ENCODE measurements at regions not wholly inside any gene's neighbourhood (a gene's known extent, or its start where the extent isn't known, plus 50 kb on each side); places are given as distances from the start of the nearest gene placed in this dataset.
"Not testable (repeated sequence)": the region's sequence is repeated elsewhere in the genome, so short reads cannot be mapped to it uniquely, and the experiment has no call there.

GRCh38 chr2:107746552-107747198 lies 80.0 kb upstream of the RGPD4 start:
- H3K9me3 Mint-ChIP-seq, H3K4me3 Mint-ChIP-seq, H3K36me3 Mint-ChIP-seq, H3K4me1 Mint-ChIP-seq, H3K27ac Mint-ChIP-seq, CTCF ChIA-PET, DNase-seq, H3K27me3 Mint-ChIP-seq: not testable (repeated sequence)

- H3K27me3 Mint-ChIP-seq, H3K4me1 Mint-ChIP-seq, H3K36me3 Mint-ChIP-seq, DNase-seq, H3K27ac Mint-ChIP-seq, H3K9me3 Mint-ChIP-seq, H3K4me3 Mint-ChIP-seq, CTCF ChIA-PET: not testable (repeated sequence)
Measured at GRCh38 chr2:107747199-107747963, 79.3 kb upstream of the RGPD4 start.

- Mint-ChIP-seq H3K9me3 (peaks cover 2% of the 10 kb centered on the region), H3K27me3 (no peaks in the 10 kb centered on the region), H3K4me1 (no peaks in the 10 kb centered on the region), H3K4me3 (no peak overlapping the region), H3K27ac (no peak overlapping the region), H3K36me3 (no peaks in the 10 kb centered on the region)
- DNase-seq = no peak
- CTCF ChIA-PET = no interaction called here
Measured at GRCh38 chr2:107747964-107748583, 78.6 kb upstream of the RGPD4 start.

GRCh38 chr2:107751936-107752335 lies 74.8 kb upstream of the RGPD4 start:
- Mint-ChIP-seq H3K4me3 (no peak overlapping the region), H3K4me1 (no peaks in the 10 kb centered on the region), H3K27me3 (no peaks in the 10 kb centered on the region), H3K36me3 (no peaks in the 10 kb centered on the region), H3K27ac (no peak overlapping the region), H3K9me3 (peaks cover 2% of the 10 kb centered on the region)
- no peak for DNase-seq
- CTCF ChIA-PET = no interaction called here

GRCh38 chr2:107753806-107754205 lies 72.9 kb upstream of the RGPD4 start:
- DNase-seq, H3K27ac Mint-ChIP-seq, H3K36me3 Mint-ChIP-seq, H3K27me3 Mint-ChIP-seq, H3K4me3 Mint-ChIP-seq, H3K9me3 Mint-ChIP-seq, CTCF ChIA-PET, H3K4me1 Mint-ChIP-seq: not testable (repeated sequence)

GRCh38 chr2:107757223-107757622 lies 69.5 kb upstream of the RGPD4 start:
- Mint-ChIP-seq H3K9me3 (peaks cover 4% of the 10 kb centered on the region), H3K4me3 (no peak overlapping the region), H3K27me3 (no peaks in the 10 kb centered on the region), H3K36me3 (no peaks in the 10 kb centered on the region), H3K4me1 (no peaks in the 10 kb centered on the region), H3K27ac (no peak overlapping the region)
- DNase-seq = no peak
- CTCF ChIA-PET = no interaction called here

GRCh38 chr2:107760620-107761364 lies 65.9 kb upstream of the RGPD4 start:
- peaks cover 4% of the 10 kb centered on the region for H3K9me3 Mint-ChIP-seq
- CTCF ChIA-PET = no interaction called here
- H3K27ac Mint-ChIP-seq = no peak overlapping the region
- no peak overlapping the region for H3K4me3 Mint-ChIP-seq
- no peak for DNase-seq
- H3K27me3 Mint-ChIP-seq = no peaks in the 10 kb centered on the region
- no peaks in the 10 kb centered on the region for H3K36me3 Mint-ChIP-seq
- H3K4me1 Mint-ChIP-seq = no peaks in the 10 kb centered on the region

- H3K27ac Mint-ChIP-seq = no peak overlapping the region
- H3K9me3 Mint-ChIP-seq = no peaks in the 10 kb centered on the region
- H3K36me3 Mint-ChIP-seq = no peaks in the 10 kb centered on the region
- H3K27me3 Mint-ChIP-seq = no peaks in the 10 kb centered on the region
- CTCF ChIA-PET = no interaction called here
- no peak for DNase-seq
- H3K4me3 Mint-ChIP-seq = no peak overlapping the region
- H3K4me1 Mint-ChIP-seq = no peaks in the 10 kb centered on the region
Measured at GRCh38 chr2:107772353-107772752, 54.3 kb upstream of the RGPD4 start.

- Mint-ChIP-seq H3K27me3 (no peaks in the 10 kb centered on the region), H3K4me3 (no peak overlapping the region), H3K36me3 (no peaks in the 10 kb centered on the region), H3K9me3 (no peaks in the 10 kb centered on the region), H3K27ac (no peak overlapping the region), H3K4me1 (no peaks in the 10 kb centered on the region)
- DNase-seq = no peak
- CTCF ChIA-PET = no interaction called here
Measured at GRCh38 chr2:107775211-107775610, 51.5 kb upstream of the RGPD4 start.

- no peak overlapping the region for H3K27ac Mint-ChIP-seq
- CTCF ChIA-PET = no interaction called here
- no peak overlapping the region for H3K4me3 Mint-ChIP-seq
- no peak for DNase-seq
- no peaks in the 10 kb centered on the region for H3K4me1 Mint-ChIP-seq
- no peaks in the 10 kb centered on the region for H3K9me3 Mint-ChIP-seq
- no peaks in the 10 kb centered on the region for H3K27me3 Mint-ChIP-seq
- no peaks in the 10 kb centered on the region for H3K36me3 Mint-ChIP-seq
Measured at GRCh38 chr2:107775791-107776190, 50.9 kb upstream of the RGPD4 start.

- no peak overlapping the region for H3K27ac Mint-ChIP-seq
Measured at GRCh38 chr2:107776362-107776761, 50.3 kb upstream of the RGPD4 start.

More at GRCh38 chr2:107776362-107776761, 50.3 kb upstream of the RGPD4 start:
- Mint-ChIP-seq H3K36me3 (no peaks in the 10 kb centered on the region), H3K4me1 (no peaks in the 10 kb centered on the region), H3K27me3 (no peaks in the 10 kb centered on the region), H3K4me3 (no peak overlapping the region), H3K9me3 (no peaks in the 10 kb centered on the region)
- no peak for DNase-seq
- CTCF ChIA-PET = no interaction called here
